ENCODE measurements at regions not wholly inside any gene's neighbourhood (a gene's known extent, or its start where the extent isn't known, plus 50 kb on each side); places are given as distances from the start of the nearest gene placed in this dataset.
A peak's percentile ranks its signal among the peaks of the same experiment; 100 is the strongest.

DNA sequence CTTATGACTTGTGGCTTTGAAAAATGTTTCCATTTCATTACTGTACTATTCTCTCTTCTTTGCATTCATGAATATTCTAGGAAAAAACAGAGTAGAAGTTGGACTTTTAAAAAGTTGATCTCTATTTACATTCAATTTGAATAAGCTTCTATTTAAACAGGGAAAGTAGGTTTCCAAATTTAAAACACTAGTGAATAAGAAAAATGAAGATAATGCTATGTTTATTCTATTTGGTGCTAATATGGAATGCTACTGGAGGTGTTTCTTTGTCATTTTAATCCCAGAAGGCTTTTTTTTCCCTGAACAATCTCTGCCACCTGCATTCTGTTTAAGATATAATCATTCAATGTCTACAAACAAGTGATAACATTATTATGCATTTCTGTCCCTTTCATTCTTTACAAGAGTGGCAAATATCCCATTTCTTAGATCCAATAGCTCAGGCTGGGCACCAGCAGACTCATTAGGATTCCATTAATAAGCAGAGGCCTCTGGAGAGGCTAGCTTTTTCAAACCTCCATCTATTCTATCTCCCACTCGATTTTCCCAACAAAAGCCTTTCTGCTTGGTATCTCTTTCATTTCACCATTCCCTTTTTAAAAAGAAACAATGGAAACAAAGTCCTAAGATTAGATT is 1001.6 kb upstream of the CDH8 start:
- DNase-seq = no peak

DNA sequence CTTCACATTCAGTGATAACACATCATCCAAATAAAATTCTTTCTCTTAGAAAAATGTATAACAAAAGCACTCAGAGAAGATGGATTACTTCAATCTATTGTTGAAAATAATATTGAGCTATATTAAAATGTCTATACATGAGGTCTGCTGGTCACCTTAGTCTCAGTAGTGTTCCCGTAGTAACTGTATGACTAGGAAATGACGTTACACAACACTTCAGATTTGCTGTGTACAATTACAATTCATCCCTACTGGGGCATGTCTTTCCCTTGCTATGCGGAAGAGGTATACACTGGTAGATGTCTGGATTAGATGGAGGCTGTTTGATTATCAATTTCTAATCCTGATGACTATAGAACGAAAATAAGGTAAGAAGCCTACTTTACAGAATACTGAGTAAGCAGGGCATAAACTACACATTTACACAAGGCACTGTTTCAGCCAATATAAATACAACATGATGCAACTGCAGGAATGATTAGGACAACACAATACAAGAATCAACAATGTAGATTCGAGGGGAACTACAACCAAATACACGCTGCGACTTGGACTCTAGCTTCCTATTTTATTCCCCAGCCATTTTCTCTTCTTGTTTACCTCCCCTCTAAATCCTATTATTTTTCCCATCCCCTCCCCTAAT is 982.5 kb upstream of the CDH8 start:
- DNase-seq = no peak

DNA sequence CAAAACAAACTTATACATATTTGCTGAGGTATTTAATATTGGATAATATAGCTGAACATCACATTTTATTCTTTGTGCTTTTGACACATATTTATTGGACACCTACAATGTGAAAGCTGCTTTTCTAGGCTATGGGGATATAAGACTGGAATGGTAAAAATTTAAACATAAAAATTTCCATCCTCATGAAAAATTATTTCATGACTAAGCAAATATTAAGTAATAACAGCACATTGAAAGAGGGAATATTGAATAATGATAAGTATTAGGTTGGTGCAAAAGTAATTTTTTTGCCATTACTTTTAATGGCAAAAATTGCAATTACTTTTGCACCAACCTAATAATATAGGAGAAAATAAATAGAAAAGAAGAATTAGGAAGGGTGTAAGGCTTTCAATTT is 972.5 kb upstream of the CDH8 start:
- DNase-seq = no peak

DNA sequence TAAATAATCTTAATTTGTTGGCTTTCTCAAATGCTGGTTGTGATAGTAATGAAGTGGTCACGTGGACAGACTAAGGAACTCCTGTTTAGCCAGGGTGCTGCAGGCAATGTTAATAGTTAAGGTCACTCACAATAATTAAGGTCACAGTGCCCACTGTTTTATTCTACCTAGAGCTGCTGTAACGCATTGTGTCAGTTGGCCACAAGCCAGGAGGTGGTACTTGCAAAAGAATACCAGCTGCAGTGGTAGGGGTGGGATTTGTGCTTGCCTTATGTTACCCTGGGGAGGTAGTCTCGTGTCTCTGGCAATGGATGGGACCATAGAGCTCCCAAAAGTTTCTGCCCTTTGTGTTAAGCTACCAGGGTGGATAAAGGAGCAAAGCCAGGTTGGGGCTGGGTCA is 969.1 kb upstream of the CDH8 start:
- DNase-seq = peak; percentile 9 to 50

DNA sequence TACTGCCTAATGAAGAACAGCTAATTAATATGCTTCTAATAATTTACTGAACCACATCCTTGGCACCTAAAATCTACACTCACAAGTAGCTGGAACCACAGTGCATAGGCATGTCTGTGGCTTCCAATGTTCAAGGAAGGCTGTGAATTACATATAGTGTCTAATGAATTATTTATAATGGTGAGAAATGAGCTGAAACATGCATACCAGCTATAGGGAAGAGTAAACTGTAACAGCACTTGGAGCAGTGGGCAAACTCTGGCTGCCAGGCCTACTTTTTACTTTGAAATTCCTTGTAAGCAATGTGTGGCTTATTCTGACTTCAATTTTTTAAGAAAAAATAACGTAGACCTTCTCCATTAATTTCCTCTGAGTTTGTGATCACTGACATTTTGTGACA is 953.2 kb upstream of the CDH8 start:
- no peak for DNase-seq

DNA sequence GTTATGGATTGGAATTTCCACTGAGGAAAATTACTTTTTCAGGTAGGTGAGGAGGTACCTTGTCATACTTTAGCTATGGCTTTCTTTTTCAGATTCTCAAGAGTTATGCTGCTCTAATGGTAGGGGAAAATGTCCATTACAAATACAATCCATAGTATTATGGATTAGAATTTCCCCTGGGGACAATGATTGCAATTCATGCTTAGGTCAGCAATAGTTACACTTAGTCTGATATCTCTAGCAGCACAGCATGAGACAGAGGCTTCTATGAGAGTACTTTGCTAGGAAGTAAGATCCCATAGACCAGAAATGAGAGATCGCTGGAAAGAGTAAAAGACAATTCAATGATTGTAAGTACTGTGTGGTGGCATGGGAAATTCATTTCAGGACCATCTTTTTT is 949.5 kb upstream of the CDH8 start:
- no peak for DNase-seq

DNA sequence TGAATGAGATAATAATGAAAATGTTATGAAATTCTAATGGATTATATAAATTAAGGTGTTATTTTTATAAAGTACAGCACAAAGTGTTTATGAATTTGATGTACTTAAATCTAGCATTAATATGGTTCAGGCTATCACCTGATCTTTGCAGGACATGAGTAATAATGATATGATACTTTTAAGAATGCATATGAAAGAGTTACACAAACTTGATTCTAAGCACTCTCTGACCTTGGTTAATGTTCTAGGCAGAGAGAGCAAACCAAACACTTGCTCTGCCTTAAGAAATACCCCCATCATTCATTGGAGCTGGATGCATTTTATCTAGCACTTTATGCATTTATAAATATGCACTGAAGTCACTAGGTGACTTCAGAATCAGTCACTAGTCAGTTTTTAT is 942.2 kb upstream of the CDH8 start:
- no peak for DNase-seq

DNA sequence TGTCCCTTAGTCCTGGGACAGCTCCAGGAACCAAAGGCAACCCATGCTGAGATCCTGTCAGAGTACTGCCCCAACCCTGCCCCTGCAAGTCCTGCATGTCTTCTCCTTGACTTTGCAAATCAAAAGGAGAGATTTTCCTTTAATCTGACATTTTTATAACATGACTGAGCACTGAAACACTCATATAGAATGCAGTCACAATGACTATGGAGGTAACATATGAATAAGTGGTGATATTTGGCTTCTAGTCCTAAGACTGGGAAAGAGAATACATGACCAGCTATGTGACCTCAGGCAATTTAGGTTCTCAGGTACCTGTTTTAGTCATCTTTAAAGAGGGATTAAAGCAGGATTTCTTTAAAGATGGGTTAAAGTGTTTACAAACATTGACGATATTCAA is 941.6 kb upstream of the CDH8 start:
- DNase-seq = no peak

DNA sequence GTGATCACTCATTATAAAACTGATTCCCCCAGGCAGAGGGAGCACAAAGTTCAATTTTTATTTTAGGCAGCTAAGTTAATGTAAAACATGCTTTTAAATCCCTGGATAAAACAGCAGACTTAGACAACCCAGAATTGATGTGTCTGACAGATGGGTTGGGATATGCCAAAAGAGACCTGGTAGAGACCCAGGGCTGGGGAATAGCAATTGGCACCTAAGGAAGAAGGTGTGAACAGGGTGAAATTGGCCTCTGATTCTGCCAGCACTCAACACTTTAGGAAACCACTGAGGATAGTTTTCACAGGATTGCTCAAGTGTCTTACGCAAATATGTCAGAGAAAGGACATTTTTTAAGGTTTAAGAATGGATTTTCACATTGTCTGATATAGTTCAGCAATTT is 938.2 kb upstream of the CDH8 start:
- no peak for DNase-seq

DNA sequence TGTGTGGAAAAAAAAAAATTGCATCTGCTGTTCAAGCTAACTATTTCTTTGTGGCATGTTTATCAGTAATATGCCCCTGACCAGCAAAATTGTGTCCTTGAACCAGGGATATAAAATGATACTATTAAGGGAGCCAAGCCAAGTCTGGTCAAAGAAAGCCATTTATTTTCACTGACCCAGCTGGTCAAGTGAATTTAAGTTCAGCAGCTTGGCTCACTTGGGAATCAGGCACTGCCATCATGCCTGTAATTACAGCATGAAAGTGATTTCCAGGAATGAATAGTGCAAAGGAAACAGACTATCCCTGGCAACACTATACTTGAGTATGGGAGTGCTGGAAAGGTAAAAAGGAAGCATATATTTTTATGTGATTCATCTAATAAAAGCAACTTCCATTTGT is 934.6 kb upstream of the CDH8 start:
- no peak for DNase-seq

DNA sequence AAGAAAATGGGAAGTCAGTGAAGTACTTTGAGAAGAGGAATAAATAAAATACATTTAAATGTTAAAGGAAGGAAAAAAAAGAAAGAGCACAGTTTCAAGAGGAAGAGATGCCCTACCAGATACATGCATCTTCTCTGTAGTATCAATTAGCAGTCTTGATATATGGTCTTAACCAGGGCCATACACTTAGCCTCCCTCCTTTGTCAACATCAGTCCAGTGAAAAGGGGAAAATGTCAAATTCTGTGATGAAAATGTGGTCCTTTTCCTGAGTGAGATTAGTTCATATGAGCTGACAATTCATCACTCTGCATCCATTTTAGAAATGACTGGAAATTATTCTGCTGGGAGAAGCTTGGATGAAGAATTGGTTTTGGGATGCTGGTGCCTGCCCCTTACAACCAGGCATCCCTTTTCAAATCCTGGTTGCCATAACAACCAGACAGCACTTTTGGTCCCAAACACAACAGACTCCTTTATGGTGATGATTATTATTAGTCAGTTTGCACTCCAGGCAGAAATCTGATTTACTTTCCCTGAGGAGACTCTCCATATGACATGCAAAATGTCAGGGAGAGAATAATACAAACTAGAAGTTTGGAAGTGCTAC is 933.6 kb upstream of the CDH8 start:
- no peak for DNase-seq

DNA sequence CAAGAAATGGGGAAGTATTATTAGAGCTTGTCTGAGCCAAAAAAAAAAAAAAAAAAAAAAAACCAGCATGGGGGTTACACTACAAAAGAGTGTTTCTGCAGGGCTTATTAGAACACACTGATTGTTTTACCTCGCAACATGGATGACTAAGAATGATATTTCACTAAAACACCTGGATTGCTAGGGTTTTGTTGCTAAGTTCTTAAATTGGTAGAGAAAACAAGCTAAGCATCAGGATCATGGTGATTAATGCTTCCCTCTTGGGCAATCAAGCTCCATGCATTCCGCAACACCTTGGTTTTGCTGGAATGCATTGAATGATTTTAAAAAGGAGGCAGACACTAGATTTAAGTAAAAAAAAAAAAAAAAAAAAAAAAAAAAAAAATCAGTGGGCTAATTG is 931.4 kb upstream of the CDH8 start:
- DNase-seq = no peak

DNA sequence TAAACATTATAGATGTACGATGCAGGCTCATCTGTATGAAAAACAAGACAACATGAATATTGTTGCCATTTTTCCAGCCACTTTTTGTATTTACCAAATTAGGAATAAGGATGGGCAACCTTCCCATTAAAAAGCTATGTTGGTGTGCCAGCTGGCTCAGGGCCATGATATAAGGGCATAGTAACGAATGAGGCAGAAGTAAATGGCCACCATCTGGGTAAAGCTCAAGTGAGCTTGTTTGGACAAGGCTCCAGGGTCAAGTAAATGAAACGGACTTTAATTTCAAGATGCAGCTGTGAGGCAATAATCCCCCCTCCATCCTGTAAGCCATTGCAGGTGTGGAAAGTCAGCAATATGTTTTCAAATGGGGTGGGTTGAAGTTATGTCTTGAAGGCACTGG is 930.9 kb upstream of the CDH8 start:
- peak; percentile 17 to 59 for DNase-seq

DNA sequence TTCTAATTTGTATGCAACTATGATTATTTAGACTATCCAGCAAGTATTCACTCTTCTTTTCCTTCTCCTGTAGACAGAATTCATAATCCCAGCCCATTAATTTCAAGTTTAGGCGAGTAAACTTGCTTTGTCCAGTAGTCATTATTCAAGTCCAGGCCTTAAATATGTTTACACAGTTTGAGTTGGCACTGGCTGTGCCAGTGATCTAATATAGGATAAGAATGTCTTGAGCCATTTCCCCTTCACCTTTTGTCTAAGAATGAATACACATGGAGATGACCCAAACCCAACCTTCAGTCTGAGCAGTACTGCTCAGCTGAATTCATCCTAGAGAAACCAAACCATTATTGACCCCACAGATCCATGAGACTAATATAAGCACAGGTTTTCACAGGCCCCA is 930.4 kb upstream of the CDH8 start:
- DNase-seq = no peak

DNA sequence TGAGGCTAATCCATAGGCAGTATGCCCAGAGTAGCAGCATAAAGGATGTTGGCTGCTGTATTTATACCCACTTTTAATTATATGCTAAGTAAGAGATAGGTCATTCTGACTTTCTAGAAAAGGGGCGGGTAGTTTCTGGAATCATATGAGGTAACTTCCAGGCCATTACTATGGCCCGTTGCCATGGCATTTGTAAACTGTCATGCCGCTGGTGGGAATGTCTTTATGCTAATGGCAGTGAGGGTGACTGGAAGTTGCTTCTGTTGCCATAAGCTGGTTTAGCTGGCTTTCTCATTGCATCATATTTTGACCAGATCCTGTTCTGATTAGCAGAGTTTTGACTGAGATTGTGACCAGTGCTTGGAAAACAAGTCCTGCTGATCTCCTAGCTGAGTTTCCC is 929.6 kb upstream of the CDH8 start:
- no peak for DNase-seq

DNA sequence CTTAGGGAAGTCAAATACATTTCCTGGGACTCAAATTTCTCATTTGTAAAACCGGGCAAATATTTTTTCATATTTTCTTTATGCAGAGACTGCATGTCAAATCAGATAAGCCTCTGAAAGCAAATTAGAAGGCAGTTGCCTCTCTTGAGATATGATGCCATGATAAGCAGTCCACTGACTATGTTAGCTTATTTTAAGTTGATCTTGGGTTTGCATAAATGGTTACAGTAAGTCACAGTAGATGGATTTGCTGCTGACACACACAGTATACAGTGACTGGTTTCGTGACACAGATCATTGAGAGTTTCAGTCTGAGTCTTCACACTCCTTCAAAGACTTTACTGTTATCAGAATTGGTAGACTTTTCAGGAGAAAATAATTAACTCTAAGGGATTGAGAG is 927.6 kb upstream of the CDH8 start:
- no peak for DNase-seq

DNA sequence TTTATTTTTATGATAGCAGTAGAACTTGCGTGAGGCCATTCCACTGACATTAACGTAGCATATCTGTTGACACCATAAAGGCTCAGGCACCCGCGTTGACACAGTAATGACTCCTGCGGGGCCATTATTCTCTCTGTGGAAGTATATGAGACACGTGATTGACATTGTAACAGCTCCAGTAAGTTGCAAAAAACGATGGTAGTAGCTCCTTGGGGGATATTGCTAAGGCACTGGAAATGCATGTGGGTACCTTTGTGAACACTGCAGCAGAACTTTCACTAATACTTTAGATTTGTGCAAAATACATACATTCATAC is 918.8 kb upstream of the CDH8 start:
- no peak for DNase-seq

DNA sequence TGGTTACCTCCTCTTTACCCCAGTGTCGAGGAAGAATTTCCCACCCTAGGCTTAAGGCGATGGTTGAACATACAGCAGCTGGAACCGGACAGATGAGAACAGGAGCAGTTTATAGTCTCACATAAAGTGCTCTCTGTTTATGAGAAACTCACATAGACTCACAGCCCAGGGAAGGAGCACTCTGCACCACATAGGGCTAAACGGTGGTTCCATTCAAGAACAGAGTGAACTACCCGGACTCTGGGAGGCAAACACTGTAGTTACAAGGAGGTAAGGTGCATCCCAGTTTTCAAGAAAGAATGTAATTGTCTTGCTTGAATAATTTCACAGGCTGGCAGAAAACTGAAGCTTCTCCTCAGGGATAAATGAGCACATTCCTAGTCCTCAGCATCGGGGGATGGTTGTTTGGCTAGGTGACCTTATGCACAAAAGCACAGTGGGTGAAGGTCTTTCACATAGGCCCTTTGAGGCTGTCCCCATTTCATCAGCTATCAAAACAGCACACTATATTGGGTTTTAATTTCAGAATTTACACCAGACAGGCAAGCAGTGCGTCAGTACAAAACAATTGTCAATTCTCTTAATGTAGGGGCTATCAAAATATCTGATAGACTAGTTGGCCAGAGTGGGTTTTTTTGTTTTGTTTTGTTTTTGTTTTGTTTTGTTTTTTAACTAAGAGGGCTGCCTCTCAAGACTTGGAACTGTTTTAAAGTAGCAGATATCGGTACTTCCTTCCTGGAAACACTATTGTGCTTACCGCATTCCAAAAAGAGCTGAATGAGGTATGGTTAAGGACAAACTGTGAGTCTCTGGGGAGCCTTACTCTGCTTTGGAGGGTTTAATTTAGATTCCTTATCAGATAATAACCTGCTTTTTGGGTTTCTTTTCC is 918.1 kb upstream of the CDH8 start:
- DNase-seq = no peak

DNA sequence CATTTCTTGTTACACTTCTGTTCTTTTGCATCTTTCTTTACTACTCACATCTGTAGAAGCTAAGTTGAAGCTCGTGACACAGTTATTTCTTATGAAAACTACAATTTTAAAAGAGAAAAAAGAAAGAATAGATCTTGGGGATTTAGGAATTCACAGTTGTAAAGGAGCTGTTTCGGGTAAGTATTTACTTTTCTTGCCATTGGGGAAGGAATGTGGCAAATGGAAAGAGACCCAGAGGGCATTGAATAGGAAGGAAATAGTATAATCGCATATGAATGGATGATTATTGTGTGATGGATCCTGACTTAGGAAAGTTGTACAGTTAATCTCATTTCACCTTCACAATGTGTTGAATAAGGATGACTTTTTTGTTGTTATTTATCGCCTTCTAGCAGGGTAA is 914.1 kb upstream of the CDH8 start:
- no peak for DNase-seq

DNA sequence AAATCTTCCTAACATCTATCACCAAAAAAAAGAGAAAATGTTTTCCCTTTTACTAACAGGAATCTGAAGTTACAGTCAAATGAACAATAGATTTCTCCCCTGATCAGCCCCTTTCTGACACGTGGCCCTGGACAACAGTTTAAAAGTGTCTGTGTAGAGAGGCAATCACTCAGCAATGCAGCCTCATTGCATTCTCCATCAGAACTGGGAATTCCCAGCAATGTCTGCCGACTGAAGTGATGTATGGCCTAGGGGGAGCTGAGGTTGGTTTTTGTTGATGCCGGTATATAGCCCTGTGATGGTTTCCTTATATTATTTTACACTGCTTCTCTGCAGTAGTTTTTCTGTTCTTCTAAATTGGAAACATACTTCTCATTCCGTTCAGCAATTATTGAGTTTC is 904.3 kb upstream of the CDH8 start:
- no peak for DNase-seq

DNA sequence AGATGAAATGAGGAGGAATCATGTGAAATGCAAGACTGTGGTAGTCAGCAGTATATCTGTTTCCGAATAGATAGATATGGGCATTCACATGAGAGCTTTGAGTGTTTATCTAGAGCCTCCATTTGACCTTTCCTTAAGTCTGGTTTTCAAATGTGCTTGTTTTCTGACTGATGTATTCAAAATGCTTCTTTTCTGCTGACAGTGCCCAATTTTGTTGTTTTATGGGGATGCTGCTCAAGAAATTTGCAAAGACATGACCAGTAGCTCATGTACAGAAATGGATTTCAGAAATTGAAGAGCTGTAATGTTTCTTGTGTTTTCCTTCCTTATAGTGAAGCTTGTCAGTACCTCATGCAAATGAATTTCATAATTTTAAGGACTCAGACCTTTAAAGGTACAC is 903.4 kb upstream of the CDH8 start:
- no peak for DNase-seq

DNA sequence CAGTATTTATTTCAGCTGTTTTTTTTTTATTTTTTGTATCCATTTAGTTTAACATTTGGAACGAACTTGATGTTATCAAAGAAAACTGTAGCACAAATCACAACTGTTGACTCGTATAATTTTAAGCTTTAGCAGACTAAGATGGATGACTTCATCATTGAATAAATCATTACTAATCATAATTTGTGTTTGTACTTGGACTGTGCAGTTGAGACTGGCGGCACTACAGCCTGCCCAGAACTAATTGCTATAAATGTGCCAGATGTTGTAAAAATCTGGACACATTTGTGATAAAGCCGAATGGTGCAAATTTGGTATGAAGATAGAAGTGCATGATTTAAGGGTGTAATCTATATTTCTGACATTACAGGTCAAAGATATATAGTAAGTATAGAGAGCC is 897.7 kb upstream of the CDH8 start:
- DNase-seq = peak in 1 of 2 experiments; percentile 14

DNA sequence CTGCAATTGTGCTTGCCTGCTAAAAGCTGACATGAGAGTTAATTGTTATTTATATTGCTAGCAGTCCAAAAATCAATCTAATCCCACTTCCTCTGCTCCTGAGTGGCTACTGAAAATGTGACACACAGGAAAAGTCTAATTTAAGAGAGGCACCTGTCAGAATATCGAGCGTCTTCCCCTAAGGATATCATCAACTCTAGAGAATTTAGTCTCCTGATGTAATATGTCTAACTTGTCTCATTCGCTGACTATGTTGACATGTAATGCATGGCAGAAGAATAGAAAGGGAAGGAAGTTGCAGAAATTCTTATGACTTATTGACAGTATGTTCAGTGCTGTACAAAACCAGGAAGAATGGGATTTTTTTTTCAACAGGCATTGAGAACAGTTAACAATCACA is 893.4 kb upstream of the CDH8 start:
- no peak for DNase-seq

DNA sequence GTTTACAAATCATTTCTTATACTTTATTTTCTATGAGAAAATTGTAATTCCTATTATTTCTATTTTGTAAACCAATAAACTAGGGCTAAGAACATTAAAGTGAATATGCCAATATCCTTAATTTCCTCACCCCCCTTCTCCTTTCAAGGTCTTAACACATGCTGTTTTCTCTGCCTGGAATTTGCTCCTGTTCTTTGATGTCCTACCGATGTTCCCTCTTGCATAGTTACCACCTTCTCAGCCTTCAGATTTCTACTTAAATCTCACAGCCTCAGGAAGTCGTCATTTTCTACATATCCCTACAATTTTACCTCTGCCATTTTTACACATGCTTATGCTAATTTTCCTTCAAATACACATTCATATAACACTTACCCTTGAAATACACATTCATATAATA is 890.9 kb upstream of the CDH8 start:
- no peak for DNase-seq
